Endothelial cell of umbilical vein (primary cell): ENCODE measurements at regions not wholly inside any gene's neighbourhood (a gene's known extent, or its start where the extent isn't known, plus 50 kb on each side); places are given as distances from the start of the nearest gene placed in this dataset.

ENCODE experiments used
- EZH2 ChIP-seq: IDR thresholded peaks from 2 replicates; pipeline ENCODE4 v1.6.1; 2012; ENCODE audit warnings: borderline replicate concordance, low read depth, mild to moderate bottlenecking, moderate library complexity, low read length, inconsistent platforms; ENCODE audit not compliant: severe bottlenecking
- POLR2AphosphoS5 ChIP-seq: IDR thresholded peaks from 2 replicates; pipeline ENCODE4 v1.6.1; 2012; ENCODE audit warnings: low read depth, mild to moderate bottlenecking, control low read depth, low read length, moderate library complexity; ENCODE audit not compliant: insufficient read depth

DNA sequence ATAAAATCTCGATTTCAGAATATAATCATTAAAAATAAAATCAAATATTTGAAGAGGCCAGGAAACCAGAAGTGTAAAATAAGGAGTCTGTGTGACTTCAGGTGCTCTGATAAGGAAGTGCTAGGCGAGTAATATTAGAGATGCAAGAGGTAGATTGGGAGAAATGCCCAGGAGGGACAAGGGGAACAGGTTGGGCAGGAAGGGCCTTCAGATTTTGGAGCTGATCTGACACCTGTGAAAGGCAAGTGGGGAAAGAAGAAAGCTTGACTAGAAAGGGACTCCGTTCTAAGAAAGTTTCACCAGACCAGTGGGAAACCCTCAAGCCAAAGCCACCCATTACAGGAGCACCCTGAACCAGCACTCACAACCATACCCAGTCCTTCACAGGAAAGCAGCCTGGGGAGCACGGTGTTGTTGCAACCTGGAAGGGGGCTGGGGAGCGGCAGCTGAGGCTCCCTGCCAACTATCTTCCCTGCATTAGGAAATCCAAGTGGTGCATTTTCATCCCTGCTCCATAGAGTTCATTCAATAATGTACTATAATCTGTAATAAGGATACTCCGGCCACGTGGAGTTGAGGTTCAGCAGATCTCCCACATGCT lies 57.5 kb upstream of the GREB1L start:
- no peak for TF ChIP-seq POLR2AphosphoS5
- TF ChIP-seq EZH2: no peak
